ENCODE measurements at regions not wholly inside any gene's neighbourhood (a gene's known extent, or its start where the extent isn't known, plus 50 kb on each side); places are given as distances from the start of the nearest gene placed in this dataset.
"Not testable (repeated sequence)": the region's sequence is repeated elsewhere in the genome, so short reads cannot be mapped to it uniquely, and the experiment has no call there.

DNA sequence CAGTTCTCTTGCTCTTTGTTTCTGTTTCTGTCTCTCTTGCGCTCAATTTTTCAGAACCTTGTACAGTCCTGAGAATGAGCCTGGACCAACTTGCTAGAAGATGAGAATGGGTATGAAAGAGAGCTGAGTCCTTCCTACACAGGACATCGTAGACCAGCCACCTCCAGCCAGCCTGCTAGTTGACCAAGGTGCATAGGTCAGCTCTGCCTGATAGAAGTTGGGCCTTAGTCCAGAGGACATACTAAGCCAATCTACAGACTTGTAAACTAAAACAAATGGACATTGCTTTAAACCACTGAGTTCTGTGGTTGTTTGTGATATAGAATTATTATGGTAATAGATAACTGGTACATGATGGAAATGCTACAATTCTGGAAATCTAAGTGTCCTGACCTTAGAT lies 236.4 kb upstream of the ZFP64 start:
- DNase-seq (ENCODE audit: low read depth) = no peak
- H3K4me3 ChIP-seq (ENCODE audit: low read depth, low read length) = no peak overlapping the region
- no peaks in the 10 kb centered on the region for H3K36me3 ChIP-seq (ENCODE audit: control insufficient read depth, insufficient read depth, low read length)
- H3K27me3 ChIP-seq (ENCODE audit: control insufficient read depth, insufficient read depth, low read length) = no peaks in the 10 kb centered on the region
- TF ChIP-seq, protein P1, sequence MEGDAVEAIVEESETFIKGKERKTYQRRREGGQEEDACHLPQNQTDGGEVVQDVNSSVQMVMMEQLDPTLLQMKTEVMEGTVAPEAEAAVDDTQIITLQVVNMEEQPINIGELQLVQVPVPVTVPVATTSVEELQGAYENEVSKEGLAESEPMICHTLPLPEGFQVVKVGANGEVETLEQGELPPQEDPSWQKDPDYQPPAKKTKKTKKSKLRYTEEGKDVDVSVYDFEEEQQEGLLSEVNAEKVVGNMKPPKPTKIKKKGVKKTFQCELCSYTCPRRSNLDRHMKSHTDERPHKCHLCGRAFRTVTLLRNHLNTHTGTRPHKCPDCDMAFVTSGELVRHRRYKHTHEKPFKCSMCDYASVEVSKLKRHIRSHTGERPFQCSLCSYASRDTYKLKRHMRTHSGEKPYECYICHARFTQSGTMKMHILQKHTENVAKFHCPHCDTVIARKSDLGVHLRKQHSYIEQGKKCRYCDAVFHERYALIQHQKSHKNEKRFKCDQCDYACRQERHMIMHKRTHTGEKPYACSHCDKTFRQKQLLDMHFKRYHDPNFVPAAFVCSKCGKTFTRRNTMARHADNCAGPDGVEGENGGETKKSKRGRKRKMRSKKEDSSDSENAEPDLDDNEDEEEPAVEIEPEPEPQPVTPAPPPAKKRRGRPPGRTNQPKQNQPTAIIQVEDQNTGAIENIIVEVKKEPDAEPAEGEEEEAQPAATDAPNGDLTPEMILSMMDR (IDR thresholded peaks at IDR 0.05; ENCODE audit: insufficient read depth, low read length, poor library complexity, severe bottlenecking) = no peak

DNA sequence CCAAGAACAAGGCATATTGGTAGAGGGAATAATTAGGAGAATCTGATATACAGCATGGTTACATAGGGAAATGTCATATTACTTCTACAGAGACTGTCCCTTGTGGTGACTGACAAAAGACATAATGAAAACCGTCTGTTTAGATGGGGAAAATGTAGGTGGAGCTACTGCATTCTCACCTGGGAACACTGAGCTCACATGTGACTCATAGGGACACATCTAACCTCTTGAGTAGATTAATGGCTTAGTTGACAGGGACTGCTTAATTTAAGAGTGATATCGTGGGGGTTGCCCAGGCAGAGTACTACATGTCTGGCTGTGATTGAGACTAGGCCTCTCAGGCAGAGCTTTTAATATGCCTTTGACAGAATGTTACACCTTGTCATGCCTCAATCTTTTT lies 235.3 kb upstream of the ZFP64 start:
- H3K36me3 ChIP-seq (ENCODE audit: control insufficient read depth, insufficient read depth, low read length) = no peaks in the 10 kb centered on the region
- no peak for DNase-seq (ENCODE audit: low read depth)
- H3K27me3 ChIP-seq (ENCODE audit: control insufficient read depth, insufficient read depth, low read length) = no peaks in the 10 kb centered on the region
- H3K4me3 ChIP-seq (ENCODE audit: low read depth, low read length) = no peak overlapping the region
- TF ChIP-seq, protein P1 (IDR thresholded peaks at IDR 0.05; ENCODE audit: insufficient read depth, low read length, poor library complexity, severe bottlenecking) = no peak

DNA sequence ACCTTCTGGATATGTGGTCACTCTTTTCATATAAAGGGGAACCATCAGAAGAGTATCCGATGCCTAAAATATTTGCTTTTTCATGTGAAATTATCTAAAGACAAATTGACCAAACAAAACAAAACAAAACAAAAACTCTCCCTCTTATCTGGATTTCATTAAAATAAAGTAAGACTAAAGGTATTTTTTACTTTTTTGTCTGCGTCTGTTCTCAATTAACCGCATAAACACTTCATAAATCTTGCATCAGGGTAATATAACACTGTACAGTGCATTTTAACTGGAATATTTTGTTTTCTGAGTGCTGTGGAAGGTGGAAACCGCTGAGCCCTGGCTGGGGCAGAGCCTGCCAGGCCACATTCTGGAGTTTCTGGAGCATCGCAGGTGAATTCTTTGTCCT lies 234.1 kb upstream of the ZFP64 start:
- DNase-seq (ENCODE audit: low read depth) = no peak
- H3K36me3 ChIP-seq (ENCODE audit: control insufficient read depth, insufficient read depth, low read length) = no peaks in the 10 kb centered on the region

DNA sequence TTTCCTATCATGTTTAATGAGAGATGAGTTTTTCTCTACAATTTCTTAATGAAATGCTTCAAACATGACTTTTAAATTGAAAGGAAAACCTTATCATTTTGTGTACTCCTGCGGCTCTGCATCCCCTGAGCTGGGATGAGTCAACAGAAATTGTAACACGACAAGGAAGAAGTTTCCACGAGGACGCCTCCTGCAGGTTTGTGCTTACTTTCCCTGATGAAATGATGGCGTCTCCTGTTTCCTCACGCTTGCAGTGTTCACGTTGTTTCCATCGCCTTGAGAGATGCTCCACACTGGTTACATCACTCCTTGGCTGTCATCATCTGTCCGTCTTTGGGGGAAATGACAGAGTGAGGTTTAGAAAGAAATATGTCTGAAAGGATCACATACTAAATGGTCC lies 233.7 kb upstream of the ZFP64 start:
- Histone ChIP-seq H3K4me3 (ENCODE audit: low read depth, low read length) (no peak overlapping the region), H3K36me3 (ENCODE audit: control insufficient read depth, insufficient read depth, low read length) (no peaks in the 10 kb centered on the region), H3K27me3 (ENCODE audit: control insufficient read depth, insufficient read depth, low read length) (no peaks in the 10 kb centered on the region)
- TF ChIP-seq, protein P1 (IDR thresholded peaks at IDR 0.05; ENCODE audit: insufficient read depth, low read length, poor library complexity, severe bottlenecking) = no peak
- DNase-seq (ENCODE audit: low read depth) = no peak

More for the DNA sequence above, 234.1 kb upstream of the ZFP64 start:
- TF ChIP-seq, protein P1 (IDR thresholded peaks at IDR 0.05; ENCODE audit: insufficient read depth, low read length, poor library complexity, severe bottlenecking) = no peak
- no peak overlapping the region for H3K4me3 ChIP-seq (ENCODE audit: low read depth, low read length)
- no peaks in the 10 kb centered on the region for H3K27me3 ChIP-seq (ENCODE audit: control insufficient read depth, insufficient read depth, low read length)

DNA sequence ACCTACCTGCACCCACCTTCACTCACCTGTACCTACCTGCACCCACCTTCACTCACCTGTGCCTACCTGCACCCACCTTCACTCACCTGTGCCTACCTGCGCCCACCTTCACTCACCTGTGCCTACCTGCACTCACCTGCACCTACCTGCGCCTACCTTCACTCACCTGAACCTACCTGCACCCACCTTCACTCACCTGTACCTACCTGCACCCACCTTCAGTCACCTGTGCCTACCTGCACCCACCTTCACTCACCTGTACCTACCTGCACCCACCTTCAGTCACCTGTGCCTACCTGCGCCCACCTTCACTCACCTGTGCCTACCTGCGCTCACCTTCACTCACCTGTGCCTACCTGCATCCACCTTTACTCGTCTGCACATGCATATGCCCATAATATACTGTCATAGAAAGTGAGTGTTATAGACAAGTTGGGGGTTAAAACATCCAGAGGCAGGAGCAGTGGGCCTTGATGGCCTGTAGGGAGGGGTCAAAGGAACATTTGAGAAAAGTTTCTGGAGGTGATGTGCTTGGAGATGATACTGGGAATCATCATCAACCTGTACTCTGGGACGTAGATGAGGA lies 232.9 kb upstream of the ZFP64 start:
- not testable (repeated sequence) for H3K4me3 ChIP-seq (ENCODE audit: low read depth, low read length); H3K36me3 ChIP-seq (ENCODE audit: control insufficient read depth, insufficient read depth, low read length); H3K27me3 ChIP-seq (ENCODE audit: control insufficient read depth, insufficient read depth, low read length); DNase-seq (ENCODE audit: low read depth)

DNA sequence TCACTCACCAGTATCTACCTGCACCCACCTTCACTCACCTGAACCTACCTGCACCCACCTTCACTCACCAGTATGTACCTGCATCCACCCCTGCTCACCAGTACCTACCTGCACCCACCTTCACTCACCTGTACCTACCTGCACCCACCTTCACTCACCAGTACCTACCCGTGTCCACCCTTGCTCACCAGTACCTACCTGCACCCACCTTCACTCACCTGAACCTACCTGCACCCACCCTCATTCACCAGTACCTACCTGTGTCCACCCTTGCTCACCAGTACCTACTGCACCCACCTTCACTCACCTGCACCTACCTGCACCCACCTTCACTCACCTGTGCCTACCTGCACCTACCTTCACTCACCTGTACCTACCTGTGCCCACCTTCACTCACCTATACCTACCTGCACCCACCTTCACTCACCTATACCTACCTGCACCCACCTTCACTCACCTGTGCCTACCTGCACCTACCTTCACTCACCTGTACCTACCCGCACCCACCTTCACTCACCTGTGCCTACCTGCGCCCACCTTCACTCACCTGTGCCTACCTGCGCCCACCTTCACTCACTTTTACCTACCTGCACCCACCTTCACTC lies 232.1 kb upstream of the ZFP64 start:
- not testable (repeated sequence) for DNase-seq (ENCODE audit: low read depth); H3K4me3 ChIP-seq (ENCODE audit: low read depth, low read length); H3K36me3 ChIP-seq (ENCODE audit: control insufficient read depth, insufficient read depth, low read length); H3K27me3 ChIP-seq (ENCODE audit: control insufficient read depth, insufficient read depth, low read length)

Data from kidney epithelial cell (primary cell).